Upper lobe of left lung (tissue), 6 donors: ENCODE measurements at regions not wholly inside any gene's neighbourhood (a gene's known extent, or its start where the extent isn't known, plus 50 kb on each side); places are given as distances from the start of the nearest gene placed in this dataset.

Experiments used
- ATAC-seq, 2 donors: fragments of 200-7000 bp; cut with Tn5 transposase; one replicate each; pipeline ENCODE4 v1.9.1; 2022; ENCODE audit warnings: mild to moderate bottlenecking in 2 of 2, moderate library complexity in 2 of 2; ENCODE audit not compliant: low FRiP score in 2 of 2
- DNase-seq, 2 donors: peaks; one replicate each; pipeline ENCODE4 v3.0.0-alpha.2; 2019 to 2020
- H3K27ac ChIP-seq, 4 donors: fragments of 200-600 bp; sonication (generic); one replicate each; pipeline ENCODE4 v1.5.1; 2016 to 2019
- H3K27me3 ChIP-seq, 4 donors: fragments of 200-600 bp; sonication (generic); one replicate each; pipeline ENCODE4 v1.5.1; 2017 to 2019
- H3K36me3 ChIP-seq, 4 donors: fragments of 200-600 bp; sonication (generic); one replicate each; pipeline ENCODE4 v1.5.1; 2016 to 2019
- H3K4me1 ChIP-seq, 4 donors: fragments of 200-600 bp; sonication (generic); one replicate each; pipeline ENCODE4 v1.5.1; 2018 to 2019
- H3K4me3 ChIP-seq, 4 donors: fragments of 200-600 bp; sonication (generic); one replicate each; pipeline ENCODE4 v1.5.1; 2017 to 2019; ENCODE audit warnings: mild to moderate bottlenecking in 2 of 4, moderate library complexity in 1 of 4
- H3K9me3 ChIP-seq, 4 donors: fragments of 200-600 bp; sonication (generic); one replicate each; pipeline ENCODE4 v1.5.1; 2018 to 2019
- CTCF ChIP-seq, 6 experiments: fragments of 450-650 bp in 4 of 6; fragments of 200-600 bp in 2 of 6; sonication (generic) in 2 of 6; IDR thresholded peaks; one replicate each; pipeline ENCODE4 v1.5.1; 2016 to 2019; ENCODE audit warnings: antibody characterized with exemption in 6 of 6
- EP300 ChIP-seq, 4 donors: sonication (generic); formaldehyde crosslinking; IDR thresholded peaks; one replicate each; pipeline ENCODE4 v1.5.1; 2017; ENCODE audit warnings: antibody characterized with exemption in 4 of 4, control low read depth in 2 of 4
- POLR2A ChIP-seq, 4 donors: fragments of 450-650 bp; IDR thresholded peaks; one replicate each; pipeline ENCODE4 v1.5.1; 2016 to 2017; ENCODE audit warnings: antibody characterized with exemption in 4 of 4, mild to moderate bottlenecking in 2 of 4
- POLR2AphosphoS5 ChIP-seq, 2 donors: sonication (generic); formaldehyde crosslinking; IDR thresholded peaks; one replicate each; pipeline ENCODE4 v1.5.1; 2017; ENCODE audit warnings: antibody characterized with exemption in 2 of 2
- WGBS, 2 donors: methylation state at CpG; one replicate each; pipeline ENCODE4 v1.1.5; 2017 to 2018; 5-methylcytosine and 5-hydroxymethylcytosine counted together
- small RNA-seq, 4 donors: library from RNA; depleted of rRNA; stranded (forward); fragments of <200 nt; gene quantifications; one replicate each; pipeline ENCODE3, GENCODE V24; 2016
- donor health status: DM: no; HTN: no; CAD: no; lungs with moderate emphysema.
- donor health status: DM: no; HTN: yes; CAD: no; lungs with severe emphysema.

- TF ChIP-seq CTCF (IDR thresholded peaks at IDR 0.05) (no peak), POLR2AphosphoS5 (IDR thresholded peaks at IDR 0.05) (no peak), POLR2A (IDR thresholded peaks at IDR 0.05) (no peak), EP300 (IDR thresholded peaks at IDR 0.05) (no peak)
- Histone ChIP-seq H3K4me1 (peaks cover 0 to 7% (median 2%) of the 10 kb centered on the region in 4 donors), H3K27me3 (no peaks in the 10 kb centered on the region), H3K36me3 (no peaks in the 10 kb centered on the region), H3K4me3 (no peak overlapping the region), H3K9me3 (peaks cover 0 to 11% (median 3%) of the 10 kb centered on the region in 4 donors), H3K27ac (no peak overlapping the region)
- ATAC-seq (no peak), DNase-seq (no peak)
- 83 to 98% methylated on average over 2 of the region's 2 CpGs for WGBS, 2 donors
These were observed 52.1 kb upstream of the RASGEF1B start for GRCh38 chr4:81523672-81524327.

- peaks cover 0 to 7% (median 2%) of the 10 kb centered on the region in 4 donors for H3K4me1 ChIP-seq
- no peaks in the 10 kb centered on the region for H3K27me3 ChIP-seq
- DNase-seq (no peak), ATAC-seq (no peak)
- H3K36me3 ChIP-seq, result no peaks in the 10 kb centered on the region
- H3K9me3 ChIP-seq, result peaks cover 0 to 6% (median 1%) of the 10 kb centered on the region in 4 donors
- no peak for TF ChIP-seq CTCF (IDR thresholded peaks at IDR 0.05)
- TF ChIP-seq POLR2A (IDR thresholded peaks at IDR 0.05), result no peak
- no peak for TF ChIP-seq POLR2AphosphoS5 (IDR thresholded peaks at IDR 0.05)
- TF ChIP-seq EP300 (IDR thresholded peaks at IDR 0.05), result no peak
- 95 to 99% methylated on average over 2 of the region's 2 CpGs for whole genome bisulfite sequencing, 2 donors
- no peak overlapping the region for H3K4me3 ChIP-seq
- no peak overlapping the region for H3K27ac ChIP-seq
These were observed 51.0 kb upstream of the RASGEF1B start for GRCh38 chr4:81522711-81523110.

GRCh38 chr4:81521708-81522107 lies 50.0 kb upstream of the RASGEF1B start:
- WGBS, 2 donors, result 73 to 81% methylated on average over 1 of the region's 1 CpG
- Histone ChIP-seq H3K4me1 (peaks cover 0 to 5% (median 2%) of the 10 kb centered on the region in 4 donors), H3K9me3 (no peaks in the 10 kb centered on the region), H3K27me3 (no peaks in the 10 kb centered on the region), H3K36me3 (no peaks in the 10 kb centered on the region), H3K27ac (no peak overlapping the region), H3K4me3 (no peak overlapping the region)
- ATAC-seq, result peak in 1 of 2 donors; percentile 34
- DNase-seq, result no peak
- no peak for TF ChIP-seq POLR2AphosphoS5 (IDR thresholded peaks at IDR 0.05)
- TF ChIP-seq EP300 (IDR thresholded peaks at IDR 0.05), result no peak

Small RNA genes lying in the stretch of these regions (small RNA-seq; reads per million reads assigned to genes)
- gene RF00322 (0 reads per million in 4 donors), gene RNU6-499P (0 reads per million in 4 donors)
